GM12875 (cell line): ENCODE measurements at regions not wholly inside any gene's neighbourhood (a gene's known extent, or its start where the extent isn't known, plus 50 kb on each side); places are given as distances from the start of the nearest gene placed in this dataset.
"Not testable (repeated sequence)": the region's sequence is repeated elsewhere in the genome, so short reads cannot be mapped to it uniquely, and the experiment has no call there.

ENCODE experiments used
- H3K4me3 ChIP-seq: one replicate; pipeline ENCODE4 v1.5.1; 2011; ENCODE audit warnings: low read depth, low read length, control low read depth
- CTCF ChIP-seq: IDR thresholded peaks from 2 replicates; pipeline ENCODE4 v1.5.1; 2011; ENCODE audit warnings: low read depth, mild to moderate bottlenecking, control low read depth, inconsistent platforms, low read length, moderate library complexity, borderline replicate concordance; ENCODE audit not compliant: insufficient read depth

GRCh38 chr6:86028776-86029175 is 386.1 kb upstream of the SYNCRIP start:
- H3K4me3 ChIP-seq: no peak overlapping the region
- TF ChIP-seq CTCF: no peak

GRCh38 chr6:86026890-86027289 is 384.2 kb upstream of the SYNCRIP start:
- H3K4me3 ChIP-seq: not testable (repeated sequence)

GRCh38 chr6:86017236-86017635 is 374.6 kb upstream of the SYNCRIP start:
- TF ChIP-seq CTCF: no peak
- H3K4me3 ChIP-seq: no peak overlapping the region

GRCh38 chr6:86016567-86016966 is 373.9 kb upstream of the SYNCRIP start:
- no peak overlapping the region for H3K4me3 ChIP-seq
- no peak for TF ChIP-seq CTCF

GRCh38 chr6:86016077-86016476 is 373.4 kb upstream of the SYNCRIP start:
- no peak for TF ChIP-seq CTCF
- H3K4me3 ChIP-seq: no peak overlapping the region

GRCh38 chr6:86012991-86013390 is 370.3 kb upstream of the SYNCRIP start:
- H3K4me3 ChIP-seq: not testable (repeated sequence)

- no peak overlapping the region for H3K4me3 ChIP-seq
- TF ChIP-seq CTCF: no peak
Observed at GRCh38 chr6:86010915-86011786, 368.5 kb upstream of the SYNCRIP start.

- H3K4me3 ChIP-seq: no peak overlapping the region
- no peak for TF ChIP-seq CTCF
Observed at GRCh38 chr6:85997206-85997605, 354.5 kb upstream of the SYNCRIP start.
